Posterior cingulate gyrus (tissue), 11 donors: ENCODE measurements at regions not wholly inside any gene's neighbourhood (a gene's known extent, or its start where the extent isn't known, plus 50 kb on each side); places are given as distances from the start of the nearest gene placed in this dataset.

Source experiments
- DNase-seq, 10 donors: peaks; one replicate each; pipeline versions ENCODE4 v3.0.0 to v3.0.0-alpha.2; 2020 to 2021; ENCODE audit warnings: mixed read lengths in 3 of 10
- intact Hi-C: fragments of 100-400 bp; cut with DNase I; formaldehyde crosslinking; loops from one replicate; pipeline ENCODE4 v1.15.1; 2023

GRCh38 chr1:90784186-90784847 lies 67.2 kb upstream of the BARHL2 start:
- intact Hi-C loops = no loop called here

DNA sequence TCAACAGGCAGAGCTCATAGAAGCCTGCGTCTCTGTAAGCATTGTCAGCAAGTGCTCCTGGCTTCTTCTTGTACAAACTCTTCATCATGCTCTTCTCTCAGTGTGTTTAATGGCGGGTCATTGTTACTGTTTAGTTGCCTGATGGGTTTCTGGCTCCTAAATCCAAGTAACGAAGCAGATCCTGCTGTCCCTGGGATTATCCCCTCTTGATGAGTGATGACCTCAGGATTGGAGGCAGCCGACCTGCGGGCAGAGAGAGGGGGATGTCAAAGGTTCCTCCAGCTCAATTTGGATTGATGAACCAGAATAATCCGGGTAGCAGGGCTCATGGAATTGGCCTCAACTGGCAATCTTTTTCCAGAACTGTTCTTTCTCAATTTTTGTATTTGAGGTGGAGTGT lies 66.1 kb upstream of the BARHL2 start:
- intact Hi-C loops = no loop called here

More at GRCh38 chr1:90784186-90784847, 67.2 kb upstream of the BARHL2 start:
- no peak for DNase-seq

DNA sequence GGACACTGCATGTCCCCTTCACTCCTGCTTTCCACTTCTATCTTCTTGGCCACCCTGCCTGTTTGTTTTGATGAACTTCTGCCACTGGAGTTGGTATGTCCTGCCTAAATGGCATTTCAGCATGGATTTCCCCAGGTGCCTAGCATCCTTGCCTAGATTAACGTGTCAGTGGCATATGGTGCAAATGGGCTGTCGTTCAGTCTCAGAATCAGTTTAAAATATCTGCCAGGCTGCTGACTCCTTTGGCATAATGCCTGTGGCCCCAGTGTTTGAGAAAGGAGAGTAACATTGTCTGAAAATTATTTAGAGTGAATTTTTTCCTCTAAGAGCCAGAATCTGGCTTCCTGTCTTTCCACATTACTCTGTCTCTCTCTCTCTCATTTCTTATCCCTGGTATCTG lies 64.9 kb upstream of the BARHL2 start:
- DNase-seq = peak in 1 of 10 donors; percentile 4
- intact Hi-C loops = no loop called here

More for the DNA sequence above, 66.1 kb upstream of the BARHL2 start:
- DNase-seq = no peak

DNA sequence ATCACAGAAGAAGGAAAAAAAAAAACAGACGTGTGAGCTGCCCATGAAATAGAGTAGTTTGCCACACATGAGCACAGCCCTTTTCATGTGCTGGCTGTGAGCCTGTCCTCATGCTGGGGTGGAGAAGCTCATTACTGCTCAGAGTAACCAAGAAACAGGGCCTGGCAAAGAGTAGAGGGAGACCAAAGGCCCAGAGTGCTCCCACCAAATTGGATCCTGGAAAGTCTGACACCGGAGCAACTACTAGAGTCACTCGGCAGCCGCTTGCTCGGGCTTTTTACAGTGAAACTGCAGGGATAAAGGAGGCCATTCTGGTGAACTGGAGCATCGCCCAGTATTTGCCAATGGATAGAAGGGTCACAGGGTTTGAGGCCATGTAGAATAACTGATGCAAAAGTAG lies 64.4 kb upstream of the BARHL2 start:
- DNase-seq = peak in 6 of 10 donors; percentile 8 to 83 (median 34)
- intact Hi-C loops = no loop called here

GRCh38 chr1:90780981-90781380 lies 63.9 kb upstream of the BARHL2 start:
- DNase-seq = no peak
- intact Hi-C loops = no loop called here

GRCh38 chr1:90779573-90779972 lies 62.5 kb upstream of the BARHL2 start:
- DNase-seq = no peak
- intact Hi-C loops = no loop called here

DNA sequence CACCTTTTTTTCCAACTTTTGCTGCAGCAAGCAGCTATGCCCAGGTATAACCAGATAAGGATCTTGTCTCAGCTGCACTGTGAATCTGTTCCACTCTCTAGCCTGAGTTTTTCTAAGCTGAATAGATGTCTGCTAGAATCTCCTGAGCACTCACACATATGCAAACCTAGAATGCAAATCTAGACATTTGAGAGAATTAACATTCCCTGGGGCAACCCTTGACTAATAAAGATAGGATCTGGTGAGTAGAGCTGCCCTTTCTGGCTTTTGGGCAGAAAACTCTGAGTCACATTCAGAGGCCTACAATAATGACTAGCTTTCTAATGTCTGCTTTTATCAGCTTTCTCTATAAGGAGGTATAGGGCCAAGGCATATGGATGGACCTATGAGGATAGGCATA lies 61.4 kb upstream of the BARHL2 start:
- intact Hi-C loops = no loop called here
- no peak for DNase-seq

DNA sequence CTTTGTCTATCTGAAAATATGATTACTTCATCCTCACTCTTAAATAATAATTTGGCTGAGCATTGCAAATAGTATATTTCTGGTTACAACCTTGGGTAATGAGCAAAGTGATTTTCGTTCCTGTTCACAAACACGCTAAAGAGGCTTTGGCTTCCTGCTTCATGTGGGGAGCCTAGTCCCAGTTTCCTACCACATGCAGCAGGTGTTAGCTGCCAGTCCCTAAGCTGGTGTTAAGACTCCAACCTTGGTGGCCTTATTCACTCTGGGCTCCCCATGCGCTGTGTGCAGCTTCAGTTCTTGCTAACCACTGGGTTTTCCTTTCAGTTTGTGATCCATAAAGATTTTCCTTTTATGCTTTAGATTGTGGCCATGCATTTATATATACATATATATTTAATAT lies 56.7 kb upstream of the BARHL2 start:
- no peak for DNase-seq
- intact Hi-C loops = no loop called here

DNA sequence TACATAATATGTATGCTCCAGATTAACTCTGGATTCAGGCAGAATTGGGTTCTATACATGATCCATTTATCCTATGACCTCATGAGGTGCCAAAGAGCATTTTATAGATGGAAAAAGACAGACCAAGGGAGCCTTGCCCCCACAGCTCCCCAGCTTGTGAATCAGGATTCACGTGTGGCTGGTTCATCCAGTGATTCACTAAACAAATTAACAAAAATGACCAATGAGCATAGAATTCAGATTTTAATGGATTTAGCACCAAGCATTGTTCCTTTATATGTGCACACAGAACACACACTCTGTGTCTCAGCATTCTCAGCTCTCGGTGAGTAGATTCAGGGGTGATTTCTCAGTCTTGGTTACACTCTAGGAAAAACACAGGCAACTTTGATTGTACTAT lies 51.7 kb upstream of the BARHL2 start:
- DNase-seq = no peak
- intact Hi-C loops = no loop called here

DNA sequence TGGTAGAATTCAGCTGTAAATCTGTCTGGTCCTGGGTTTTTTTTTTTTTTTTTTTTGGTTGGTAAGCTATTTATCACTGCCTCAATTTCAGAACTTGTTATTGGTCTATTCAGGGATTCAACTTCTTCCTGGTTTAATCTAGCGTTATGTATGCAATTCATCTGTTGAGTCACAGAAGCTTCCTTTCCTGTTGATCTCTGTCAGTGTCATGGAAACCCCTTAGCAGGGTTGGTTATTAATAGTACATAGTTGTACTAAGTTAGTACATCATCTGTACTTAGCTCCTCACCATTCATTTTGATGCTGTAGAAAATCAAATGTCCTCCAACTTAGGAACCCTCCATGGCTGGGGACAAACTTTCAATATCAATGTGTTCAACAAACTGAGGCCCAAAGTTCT lies 51.0 kb upstream of the BARHL2 start:
- intact Hi-C loops = no loop called here
- no peak for DNase-seq
